LNCaP clone FGC (cell line): ENCODE measurements at regions not wholly inside any gene's neighbourhood (a gene's known extent, or its start where the extent isn't known, plus 50 kb on each side); places are given as distances from the start of the nearest gene placed in this dataset.
"Not testable (repeated sequence)": the region's sequence is repeated elsewhere in the genome, so short reads cannot be mapped to it uniquely, and the experiment has no call there.

Source experiments
- DNase-seq: peaks from one replicate; pipeline ENCODE4 v3.0.0-alpha.2; 2011; ENCODE audit warnings: low read depth
- H3K4me3 ChIP-seq: 2 replicates; pipeline ENCODE4 v1.5.1; 2011; ENCODE audit warnings: mild to moderate bottlenecking, low read depth, low read length, control low read depth
- CTCF ChIP-seq: IDR thresholded peaks from 2 replicates; pipeline ENCODE4 v1.5.1; 2012; ENCODE audit warnings: mild to moderate bottlenecking; ENCODE audit not compliant: control insufficient read depth, insufficient read depth; ENCODE audit errors: extremely low read depth

- no peak for TF ChIP-seq CTCF
- DNase-seq, result no peak
- no peak overlapping the region for H3K4me3 ChIP-seq
Measured at GRCh38 chr5:68055686-68056085, 159.9 kb upstream of the PIK3R1 start.

GRCh38 chr5:68054638-68055037 is 160.9 kb upstream of the PIK3R1 start:
- no peak for DNase-seq
- no peak overlapping the region for H3K4me3 ChIP-seq
- TF ChIP-seq CTCF, result no peak

GRCh38 chr5:68053202-68053601 is 162.4 kb upstream of the PIK3R1 start:
- no peak for TF ChIP-seq CTCF
- DNase-seq, result no peak

GRCh38 chr5:68049053-68049713 is 166.4 kb upstream of the PIK3R1 start:
- no peak for DNase-seq
- no peak for TF ChIP-seq CTCF
- no peak overlapping the region for H3K4me3 ChIP-seq

More at GRCh38 chr5:68053202-68053601, 162.4 kb upstream of the PIK3R1 start:
- H3K4me3 ChIP-seq, result no peak overlapping the region

GRCh38 chr5:68048516-68048915 is 167.0 kb upstream of the PIK3R1 start:
- no peak for DNase-seq
- H3K4me3 ChIP-seq, result no peak overlapping the region
- TF ChIP-seq CTCF, result no peak

GRCh38 chr5:68048054-68048453 is 167.5 kb upstream of the PIK3R1 start:
- H3K4me3 ChIP-seq, DNase-seq: not testable (repeated sequence)

- no peak overlapping the region for H3K4me3 ChIP-seq
- no peak for TF ChIP-seq CTCF
- no peak for DNase-seq
Measured at GRCh38 chr5:68047035-68047434, 168.5 kb upstream of the PIK3R1 start.

- no peak for DNase-seq
- TF ChIP-seq CTCF, result no peak
- H3K4me3 ChIP-seq, result no peak overlapping the region
Measured at GRCh38 chr5:68046445-68046844, 169.1 kb upstream of the PIK3R1 start.
